ENCODE measurements at regions not wholly inside any gene's neighbourhood (a gene's known extent, or its start where the extent isn't known, plus 50 kb on each side); places are given as distances from the start of the nearest gene placed in this dataset.

- DNase-seq, result no peak
Measured at GRCh38 chr15:36498916-36499315, 80.5 kb upstream of the CDIN1 start.

- DNase-seq, result no peak
Measured at GRCh38 chr15:36499412-36500389, 79.7 kb upstream of the CDIN1 start.

- peak; percentile 5 for DNase-seq
Measured at GRCh38 chr15:36501063-36501678, 78.3 kb upstream of the CDIN1 start.

- no peak for DNase-seq
Measured at GRCh38 chr15:36502509-36502908, 76.9 kb upstream of the CDIN1 start.

DNA sequence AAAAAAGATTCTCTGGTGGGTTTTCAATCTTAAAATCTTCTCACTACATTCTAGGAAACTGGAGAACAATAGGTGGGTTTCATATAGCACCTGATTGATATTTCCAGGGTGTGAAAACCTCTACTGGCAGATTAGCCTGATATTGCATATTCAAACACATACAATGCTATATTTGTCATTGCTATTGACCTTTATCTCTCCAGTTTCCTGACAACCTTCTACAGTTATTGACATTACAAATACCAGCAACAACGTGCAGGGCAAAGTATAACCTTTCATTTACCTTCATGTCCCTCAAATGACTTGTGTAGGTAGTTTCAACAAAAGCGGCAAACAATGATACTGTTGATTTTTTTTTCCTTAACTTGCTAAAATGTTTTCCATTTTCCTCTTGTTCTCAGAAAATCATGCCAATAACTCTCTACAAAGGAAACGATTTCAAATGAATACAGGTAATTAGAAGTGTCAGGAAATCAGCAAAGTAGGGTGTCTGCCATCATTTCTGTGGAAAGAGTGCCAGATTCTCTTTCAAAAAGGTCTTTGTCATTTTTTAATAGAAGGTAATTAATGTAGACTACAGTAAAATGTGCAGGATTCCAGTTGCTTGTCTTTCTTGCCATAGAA lies 72.6 kb upstream of the CDIN1 start:
- no peak for DNase-seq

GRCh38 chr15:36507458-36507857 lies 72.0 kb upstream of the CDIN1 start:
- DNase-seq, result no peak

DNA sequence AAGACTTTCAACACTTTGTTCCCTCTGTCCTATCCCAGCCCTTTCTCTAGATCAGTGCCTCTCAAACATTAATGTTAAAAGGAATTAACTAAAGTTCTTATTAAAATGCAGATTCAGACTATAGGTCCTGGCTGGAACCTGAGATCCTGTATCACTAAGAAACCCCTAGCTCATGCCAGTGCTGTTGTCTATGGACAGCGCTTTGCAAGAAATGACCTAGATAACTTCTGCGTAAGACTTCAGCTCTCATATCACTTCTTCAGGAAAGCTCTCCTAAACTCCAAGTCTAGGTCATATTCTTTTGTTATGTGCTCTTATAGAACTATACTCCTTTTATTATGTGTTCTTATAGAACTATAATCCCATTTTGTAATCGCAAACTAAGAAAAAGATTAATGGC lies 67.8 kb upstream of the CDIN1 start:
- DNase-seq, result no peak

DNA sequence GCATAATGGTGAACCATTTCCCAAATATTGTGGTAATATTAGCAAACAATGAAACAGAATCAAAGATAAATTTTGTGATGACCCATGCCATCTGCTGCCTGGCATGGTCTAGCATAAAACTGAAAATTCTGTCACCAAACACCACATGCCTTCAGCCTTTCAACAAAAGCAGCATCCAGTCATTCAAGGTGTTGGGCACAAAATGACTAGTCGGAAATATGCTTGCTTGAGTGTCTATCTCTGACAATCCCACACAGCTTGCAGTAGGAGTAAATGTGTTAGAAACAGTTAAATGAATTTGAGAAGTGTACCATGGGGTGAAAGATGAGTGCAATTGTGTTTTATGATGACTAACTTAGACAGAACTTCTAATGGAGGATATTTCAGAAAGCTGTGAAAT lies 61.7 kb upstream of the CDIN1 start:
- DNase-seq, result no peak

DNA sequence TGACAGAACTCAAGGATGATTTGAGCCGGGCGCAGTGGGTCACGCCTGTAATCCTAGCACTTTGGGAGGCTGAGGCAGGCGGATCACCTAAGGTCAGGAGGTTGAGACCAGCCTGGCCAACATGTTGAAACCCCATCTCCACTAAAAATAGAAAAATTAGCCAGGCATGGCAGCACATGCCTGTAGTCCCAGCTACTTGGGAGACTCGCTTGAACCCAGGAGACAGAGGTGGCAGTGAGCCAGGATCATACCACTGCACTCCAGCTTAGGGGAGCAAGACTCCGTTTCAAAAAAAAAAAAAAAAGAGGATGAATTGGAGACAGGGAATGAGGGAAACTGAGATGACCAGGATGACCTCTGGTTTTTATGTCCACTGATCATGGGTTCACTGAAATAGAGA lies 60.4 kb upstream of the CDIN1 start:
- DNase-seq, result no peak

DNA sequence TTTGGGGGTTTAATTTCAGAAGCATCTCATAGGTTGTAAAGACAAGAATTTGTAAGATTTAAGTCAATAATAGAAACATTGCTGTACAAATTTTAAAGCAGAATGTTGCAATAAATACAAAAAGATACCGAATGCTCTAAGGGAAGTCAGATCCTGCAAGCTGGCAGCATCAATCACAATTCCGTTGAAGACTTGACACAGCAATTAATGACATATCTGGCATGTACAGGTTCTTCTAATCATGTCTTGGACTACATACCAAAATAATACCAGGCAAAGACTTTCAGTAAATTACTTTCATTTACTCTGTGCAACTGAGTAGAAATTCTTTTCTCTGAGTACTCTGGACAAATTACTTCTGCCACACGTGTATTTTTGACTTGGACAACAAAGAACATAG lies 54.0 kb upstream of the CDIN1 start:
- DNase-seq, result no peak

- no peak for DNase-seq
Measured at GRCh38 chr15:36527235-36528162, 51.9 kb upstream of the CDIN1 start.

GRCh38 chr15:36529296-36530011 lies 50.0 kb upstream of the CDIN1 start:
- no peak for DNase-seq

All from CD4-positive, alpha-beta T cell treated with Interleukin-17A for 1 hour (primary cell).